HepG2 (cell line): ENCODE measurements at regions not wholly inside any gene's neighbourhood (a gene's known extent, or its start where the extent isn't known, plus 50 kb on each side); places are given as distances from the start of the nearest gene placed in this dataset.

Experiments used
- CENPT ChIP-seq: sonication (generic); formaldehyde crosslinking; IDR thresholded peaks from 2 replicates; pipeline ENCODE4 v1.8.0; 2022; ENCODE audit warnings: low read depth, mild to moderate bottlenecking, moderate library complexity, missing genetic modification reagents
- KDM1A ChIP-seq: IDR thresholded peaks from 2 replicates; pipeline ENCODE4 v1.6.1; 2016; ENCODE audit warnings: missing compliant biosample characterization
- RAD51 ChIP-seq: fragments of 450-650 bp; IDR thresholded peaks from 2 replicates; pipeline ENCODE4 v1.6.1; 2016; ENCODE audit warnings: borderline replicate concordance
- RFX1 ChIP-seq: fragments of 450-650 bp; IDR thresholded peaks from 2 replicates; pipeline ENCODE4 v1.6.1; 2017
- SP2 ChIP-seq: sonication (generic); formaldehyde crosslinking; IDR thresholded peaks from 2 replicates; pipeline ENCODE4 v1.5.1; 2020; ENCODE audit warnings: mild to moderate bottlenecking, missing genetic modification reagents
- SYNCRIP ChIP-seq: fragments of 200-400 bp; formaldehyde crosslinking; IDR thresholded peaks from 2 replicates; pipeline ENCODE4 v1.6.1; 2018; ENCODE audit warnings: mild to moderate bottlenecking, low read depth, low read length; ENCODE audit not compliant: insufficient read depth
- TCF7L2 ChIP-seq: IDR thresholded peaks from 2 replicates; pipeline ENCODE4 v1.6.1; 2011; ENCODE audit warnings: mild to moderate bottlenecking, low read depth, low read length, moderate library complexity
- ZFP36L1 ChIP-seq: sonication (generic); formaldehyde crosslinking; IDR thresholded peaks from 2 replicates; pipeline ENCODE4 v1.8.0; 2022; ENCODE audit warnings: mild to moderate bottlenecking, missing genetic modification reagents, moderate library complexity
- ZNF138 ChIP-seq: sonication (generic); formaldehyde crosslinking; IDR thresholded peaks from 2 replicates; pipeline ENCODE4 v1.5.0; 2020; ENCODE audit warnings: mild to moderate bottlenecking, low read depth, missing genetic modification reagents
- ZNF274 ChIP-seq: sonication (generic); formaldehyde crosslinking; IDR thresholded peaks from 2 replicates; pipeline ENCODE4 v1.5.1; 2020; ENCODE audit warnings: mild to moderate bottlenecking, missing genetic modification reagents
- ZNF766 ChIP-seq: sonication (generic); formaldehyde crosslinking; IDR thresholded peaks from 2 replicates; pipeline ENCODE4 v1.5.0; 2020; ENCODE audit warnings: missing genetic modification reagents, borderline replicate concordance
- TF ChIP-seq, protein P1 (sequence below): sonication (generic); formaldehyde crosslinking; IDR thresholded peaks from 2 replicates; pipeline ENCODE4 v1.5.0; 2020; ENCODE audit warnings: mild to moderate bottlenecking, missing genetic modification reagents, moderate library complexity
- TF ChIP-seq, protein P2 (sequence below): sonication (generic); formaldehyde crosslinking; IDR thresholded peaks from 2 replicates; pipeline ENCODE4 v1.9.0; 2021; ENCODE audit warnings: missing genetic modification reagents, mild to moderate bottlenecking, borderline replicate concordance

- TF ChIP-seq ZNF138 (CRISPR knock-in tag) (no peak), SYNCRIP (no peak), ZNF274 (CRISPR knock-in tag) (no peak), RFX1 (no peak), TCF7L2 (no peak), RAD51 (no peak), SP2 (no peak), KDM1A (CRISPR knock-in tag) (no peak), CENPT (no peak), ZFP36L1 (no peak), ZNF766 (CRISPR knock-in tag) (no peak)
- TF ChIP-seq, protein P1, sequence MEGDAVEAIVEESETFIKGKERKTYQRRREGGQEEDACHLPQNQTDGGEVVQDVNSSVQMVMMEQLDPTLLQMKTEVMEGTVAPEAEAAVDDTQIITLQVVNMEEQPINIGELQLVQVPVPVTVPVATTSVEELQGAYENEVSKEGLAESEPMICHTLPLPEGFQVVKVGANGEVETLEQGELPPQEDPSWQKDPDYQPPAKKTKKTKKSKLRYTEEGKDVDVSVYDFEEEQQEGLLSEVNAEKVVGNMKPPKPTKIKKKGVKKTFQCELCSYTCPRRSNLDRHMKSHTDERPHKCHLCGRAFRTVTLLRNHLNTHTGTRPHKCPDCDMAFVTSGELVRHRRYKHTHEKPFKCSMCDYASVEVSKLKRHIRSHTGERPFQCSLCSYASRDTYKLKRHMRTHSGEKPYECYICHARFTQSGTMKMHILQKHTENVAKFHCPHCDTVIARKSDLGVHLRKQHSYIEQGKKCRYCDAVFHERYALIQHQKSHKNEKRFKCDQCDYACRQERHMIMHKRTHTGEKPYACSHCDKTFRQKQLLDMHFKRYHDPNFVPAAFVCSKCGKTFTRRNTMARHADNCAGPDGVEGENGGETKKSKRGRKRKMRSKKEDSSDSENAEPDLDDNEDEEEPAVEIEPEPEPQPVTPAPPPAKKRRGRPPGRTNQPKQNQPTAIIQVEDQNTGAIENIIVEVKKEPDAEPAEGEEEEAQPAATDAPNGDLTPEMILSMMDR (CRISPR knock-in tag), result no peak
- TF ChIP-seq, protein P2, sequence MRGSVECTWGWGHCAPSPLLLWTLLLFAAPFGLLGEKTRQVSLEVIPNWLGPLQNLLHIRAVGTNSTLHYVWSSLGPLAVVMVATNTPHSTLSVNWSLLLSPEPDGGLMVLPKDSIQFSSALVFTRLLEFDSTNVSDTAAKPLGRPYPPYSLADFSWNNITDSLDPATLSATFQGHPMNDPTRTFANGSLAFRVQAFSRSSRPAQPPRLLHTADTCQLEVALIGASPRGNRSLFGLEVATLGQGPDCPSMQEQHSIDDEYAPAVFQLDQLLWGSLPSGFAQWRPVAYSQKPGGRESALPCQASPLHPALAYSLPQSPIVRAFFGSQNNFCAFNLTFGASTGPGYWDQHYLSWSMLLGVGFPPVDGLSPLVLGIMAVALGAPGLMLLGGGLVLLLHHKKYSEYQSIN (CRISPR knock-in tag), result no peak
Measured at GRCh38 chr4:173656898-173657297, 126.9 kb upstream of the HAND2 start.
